ENCODE measurements at regions not wholly inside any gene's neighbourhood (a gene's known extent, or its start where the extent isn't known, plus 50 kb on each side); places are given as distances from the start of the nearest gene placed in this dataset.

- TF ChIP-seq EZH2 (IDR thresholded peaks at IDR 0.05; ENCODE audit: insufficient read depth, low read length) (no peak), CTCF (IDR thresholded peaks at IDR 0.05; ENCODE audit: insufficient read depth, low read depth, low read length) (no peak)
Measured at GRCh38 chr10:36720895-36721294, 404.5 kb upstream of the ANKRD30A start.

Measured in astrocyte (in vitro differentiated cells and primary cell).